ENCODE measurements at regions not wholly inside any gene's neighbourhood (a gene's known extent, or its start where the extent isn't known, plus 50 kb on each side); places are given as distances from the start of the nearest gene placed in this dataset.
A peak's percentile ranks its signal among the peaks of the same experiment; 100 is the strongest.

GRCh38 chr10:31707093-31708039 lies 221.3 kb downstream of the ARHGAP12 start:
- intact Hi-C loops (cut with micrococcal nuclease) = no loop called here

GRCh38 chr10:31706464-31707092 lies 222.1 kb downstream of the ARHGAP12 start:
- no peak overlapping the region for H3K4me3 Mint-ChIP-seq
- no peak for TF ChIP-seq CTCF (IDR thresholded peaks at IDR 0.05)
- Histone ChIP-seq H3K9me3 (ENCODE audit: control insufficient read depth, insufficient read depth, low read length) (peaks cover 4% of the 10 kb centered on the region), H3K4me3 (ENCODE audit: low read length) (no peak overlapping the region), H3K36me3 (ENCODE audit: control insufficient read depth, insufficient read depth, low read length) (no peaks in the 10 kb centered on the region), H3K27ac (ENCODE audit: low read length) (no peak overlapping the region), H3K27me3 (ENCODE audit: control insufficient read depth, insufficient read depth, low read length) (no peaks in the 10 kb centered on the region), H3K4me1 (ENCODE audit: control insufficient read depth, insufficient read depth, low read length) (peaks cover 28% of the 10 kb centered on the region)
- H3K36me3 Mint-ChIP-seq = peaks cover 3% of the 10 kb centered on the region
- peaks cover 2 to 3% of the 10 kb centered on the region in 2 donors for H3K9me3 Mint-ChIP-seq
- 55% methylated on average over 7 of the region's 7 CpGs for WGBS (ENCODE audit: insufficient coverage)
- intact Hi-C loops (cut with micrococcal nuclease) = no loop called here
- DNase-seq = no peak
- peak overlapping the region in 1 of 2 donors; percentile 56 for H3K27ac Mint-ChIP-seq
- H3K4me1 Mint-ChIP-seq = peaks cover 15 to 17% of the 10 kb centered on the region in 2 donors
- peaks cover 0 to 10% of the 10 kb centered on the region in 2 donors for H3K27me3 Mint-ChIP-seq (ENCODE audit: low read depth in 2 of 2)
- ATAC-seq = no peak

More at GRCh38 chr10:31707093-31708039, 221.3 kb downstream of the ARHGAP12 start:
- Mint-ChIP-seq H3K9me3 (peaks cover 3 to 5% of the 10 kb centered on the region in 2 donors), H3K4me1 (peaks cover 15 to 17% of the 10 kb centered on the region in 2 donors), H3K4me3 (peak overlapping the region; percentile 64), H3K27me3 (ENCODE audit: low read depth in 2 of 2) (peaks cover 0 to 13% of the 10 kb centered on the region in 2 donors), H3K36me3 (peaks cover 7% of the 10 kb centered on the region), H3K27ac (peak overlapping the region in 1 of 2 donors; percentile 56)
- Histone ChIP-seq H3K27ac (ENCODE audit: low read length) (peak overlapping the region; percentile 12), H3K27me3 (ENCODE audit: control insufficient read depth, insufficient read depth, low read length) (no peaks in the 10 kb centered on the region), H3K9me3 (ENCODE audit: control insufficient read depth, insufficient read depth, low read length) (peaks cover 4% of the 10 kb centered on the region), H3K4me1 (ENCODE audit: control insufficient read depth, insufficient read depth, low read length) (peaks cover 27% of the 10 kb centered on the region), H3K36me3 (ENCODE audit: control insufficient read depth, insufficient read depth, low read length) (no peaks in the 10 kb centered on the region), H3K4me3 (ENCODE audit: low read length) (no peak overlapping the region)
- no peak for TF ChIP-seq CTCF (IDR thresholded peaks at IDR 0.05)
- 14% methylated on average over 14 of the region's 14 CpGs for WGBS (ENCODE audit: insufficient coverage)
- peak in 1 of 2 donors; percentile 33 for DNase-seq
- peak; percentile 56 to 77 (median 75) for ATAC-seq

- Mint-ChIP-seq H3K27ac (no peak overlapping the region), H3K27me3 (ENCODE audit: low read depth in 2 of 2) (peaks cover 0 to 13% of the 10 kb centered on the region in 2 donors), H3K4me1 (peaks cover 15 to 17% of the 10 kb centered on the region in 2 donors), H3K4me3 (no peak overlapping the region), H3K9me3 (no peaks in the 10 kb centered on the region), H3K36me3 (no peaks in the 10 kb centered on the region)
- Histone ChIP-seq H3K9me3 (ENCODE audit: control insufficient read depth, insufficient read depth, low read length) (no peaks in the 10 kb centered on the region), H3K27ac (ENCODE audit: low read length) (no peak overlapping the region), H3K36me3 (ENCODE audit: control insufficient read depth, insufficient read depth, low read length) (no peaks in the 10 kb centered on the region), H3K4me3 (ENCODE audit: low read length) (no peak overlapping the region), H3K4me1 (ENCODE audit: control insufficient read depth, insufficient read depth, low read length) (peaks cover 31% of the 10 kb centered on the region), H3K27me3 (ENCODE audit: control insufficient read depth, insufficient read depth, low read length) (no peaks in the 10 kb centered on the region)
- DNase-seq (no peak), ATAC-seq (no peak)
- 92% methylated on average over 3 of the region's 3 CpGs for WGBS (ENCODE audit: insufficient coverage)
- intact Hi-C loops (cut with micrococcal nuclease) = no loop called here
- no peak for TF ChIP-seq CTCF (IDR thresholded peaks at IDR 0.05)
Measured at GRCh38 chr10:31705136-31705535, 223.5 kb downstream of the ARHGAP12 start.
